CD4-positive, alpha-beta memory T cell (primary cell): ENCODE measurements at regions not wholly inside any gene's neighbourhood (a gene's known extent, or its start where the extent isn't known, plus 50 kb on each side); places are given as distances from the start of the nearest gene placed in this dataset.

Source experiments
- CTCF ChIA-PET: fragments of 350-600 bp; sonication (Branson Sonifier 250); formaldehyde crosslinking; loops from one replicate; lab custom pipeline; 2021; ENCODE audit warnings: inconsistent platforms; ENCODE audit not compliant: partially characterized antibody; lab: Charles Lee
- POLR2A ChIA-PET: fragments of 350-600 bp; sonication (Branson Sonifier 250); formaldehyde crosslinking; loops from one replicate; lab custom pipeline; 2021; ENCODE audit not compliant: partially characterized antibody; lab: Charles Lee
- DNase-seq, 5 donors: peaks; one replicate each; pipeline versions ENCODE4 v3.0.0 to v3.0.0-alpha.2; 2020 to 2022; ENCODE audit warnings: mixed read lengths in 1 of 5
- H3K27ac ChIP-seq: one replicate; pipeline ENCODE4 v1.7.0; 2013; ENCODE audit warnings: low read depth, low read length
- H3K27me3 ChIP-seq: 2 replicates; pipeline ENCODE4 v1.7.0; 2013; ENCODE audit warnings: mild to moderate bottlenecking, low read length, moderate library complexity; ENCODE audit not compliant: insufficient read depth
- H3K36me3 ChIP-seq: 2 replicates; pipeline ENCODE4 v1.7.0; 2013; ENCODE audit warnings: mild to moderate bottlenecking, low read length, moderate library complexity; ENCODE audit not compliant: insufficient read depth
- H3K4me1 ChIP-seq: 2 replicates; pipeline ENCODE4 v1.7.0; 2013; ENCODE audit warnings: mild to moderate bottlenecking, low read length, moderate library complexity; ENCODE audit not compliant: insufficient read depth
- H3K4me3 ChIP-seq, 2 donors: one replicate each; pipeline ENCODE4 v1.7.0; 2013; ENCODE audit warnings: low read length in 2 of 2, mild to moderate bottlenecking in 1 of 2
- H3K9me3 ChIP-seq, 2 donors: one replicate each; pipeline ENCODE4 v1.7.0; 2013; ENCODE audit warnings: low read length in 2 of 2, control low read depth in 1 of 2; ENCODE audit not compliant: control insufficient read depth in 1 of 2
- H3K27ac Mint-ChIP-seq, 7 donors: one replicate each; pipeline ENCODE4 v1.8.0; 2020 to 2021; ENCODE audit warnings: mixed read lengths in 7 of 7, mild to moderate bottlenecking in 6 of 7, inconsistent platforms in 3 of 7, moderate library complexity in 3 of 7
- H3K27me3 Mint-ChIP-seq, 2 donors: one replicate each; pipeline ENCODE4 v1.8.0; 2020 to 2021; ENCODE audit warnings: mixed read lengths in 2 of 2
- H3K36me3 Mint-ChIP-seq, 2 donors: one replicate each; pipeline ENCODE4 v1.8.0; 2020 to 2021; ENCODE audit warnings: mixed read lengths in 2 of 2, inconsistent platforms in 1 of 2, mild to moderate bottlenecking in 1 of 2
- H3K4me1 Mint-ChIP-seq, 4 donors: one replicate each; pipeline ENCODE4 v1.8.0; 2020 to 2021; ENCODE audit warnings: mixed read lengths in 4 of 4, mild to moderate bottlenecking in 1 of 4
- H3K4me3 Mint-ChIP-seq, 8 donors: one replicate each; pipeline ENCODE4 v1.8.0; 2020 to 2021; ENCODE audit warnings: mixed read lengths in 8 of 8, mild to moderate bottlenecking in 7 of 8, moderate library complexity in 6 of 8, inconsistent platforms in 3 of 8
- H3K9me3 Mint-ChIP-seq, 8 donors: one replicate each; pipeline ENCODE4 v1.8.0; 2020 to 2021; ENCODE audit warnings: mixed read lengths in 8 of 8, mild to moderate bottlenecking in 5 of 8, inconsistent platforms in 3 of 8, moderate library complexity in 1 of 8
- intact Hi-C: fragments of 100-400 bp; cut with micrococcal nuclease; formaldehyde crosslinking; loops from one replicate; pipeline ENCODE4 v1.15.1; 2023

DNA sequence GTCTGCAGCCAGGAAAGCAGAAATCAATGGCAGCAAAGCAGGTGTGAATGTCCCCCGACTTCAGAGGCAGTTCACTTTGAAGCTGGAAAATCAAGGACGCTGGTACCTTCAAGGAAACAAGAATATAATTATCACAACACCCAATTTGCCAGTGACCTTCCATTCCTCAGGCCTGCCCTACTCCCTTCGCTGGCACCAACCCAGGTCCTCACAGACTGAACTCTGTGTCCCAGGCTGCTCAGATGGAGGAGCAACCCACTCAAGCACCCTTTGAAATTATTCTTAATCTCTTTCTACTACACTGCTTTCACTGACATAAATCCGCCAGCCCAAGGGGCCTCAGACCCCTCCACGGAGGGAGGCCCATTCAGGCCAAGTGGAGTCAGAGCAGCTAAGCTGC is 64.7 kb upstream of the WT1 start:
- intact Hi-C loops, result no loop called here
- peaks cover 4 to 5% of the 10 kb centered on the region in 2 donors for H3K27me3 Mint-ChIP-seq
- H3K27me3 ChIP-seq, result no peaks in the 10 kb centered on the region
- H3K36me3 Mint-ChIP-seq, result no peaks in the 10 kb centered on the region
- no peak overlapping the region for H3K27ac ChIP-seq
- no peaks in the 10 kb centered on the region for H3K4me1 ChIP-seq
- CTCF ChIA-PET, result interaction anchor here (0.8 kb wide), 1 partner anchor 11 kb away, joined by 3 read pairs; no protein-coding TSS in a partner anchor
- no peak for DNase-seq
- POLR2A ChIA-PET, result no interaction called here
- H3K9me3 Mint-ChIP-seq, result no peaks in the 10 kb centered on the region
- H3K4me3 Mint-ChIP-seq, result no peak overlapping the region
- no peak overlapping the region for H3K27ac Mint-ChIP-seq
- H3K4me1 Mint-ChIP-seq, result no peaks in the 10 kb centered on the region
- no peak overlapping the region for H3K4me3 ChIP-seq
- no peaks in the 10 kb centered on the region for H3K9me3 ChIP-seq
- H3K36me3 ChIP-seq, result no peaks in the 10 kb centered on the region

DNA sequence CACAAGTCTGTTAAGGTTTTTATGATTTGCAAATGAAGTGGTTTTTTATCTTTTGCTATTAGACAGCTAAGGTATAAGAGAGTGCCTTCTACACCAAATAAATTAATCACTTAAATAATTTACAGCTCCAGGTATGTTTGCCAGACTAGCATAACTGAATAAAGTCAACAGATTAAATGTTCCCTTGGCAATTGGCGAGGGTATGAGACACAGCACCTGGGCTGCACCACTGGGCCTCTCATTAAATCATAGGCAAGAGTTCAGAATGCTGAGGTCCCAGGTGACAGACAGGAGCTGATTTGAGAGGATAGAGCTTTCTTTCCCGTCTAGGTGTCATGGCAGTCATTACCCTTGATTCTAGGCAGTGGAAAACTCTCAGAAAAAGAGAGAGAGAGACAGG is 62.6 kb upstream of the WT1 start:
- H3K27ac ChIP-seq, result no peak overlapping the region
- Mint-ChIP-seq H3K4me1 (no peaks in the 10 kb centered on the region), H3K4me3 (no peak overlapping the region), H3K9me3 (no peaks in the 10 kb centered on the region), H3K36me3 (no peaks in the 10 kb centered on the region), H3K27ac (no peak overlapping the region), H3K27me3 (peaks cover 5 to 9% of the 10 kb centered on the region in 2 donors)
- H3K4me1 ChIP-seq, result no peaks in the 10 kb centered on the region
- no peak overlapping the region for H3K4me3 ChIP-seq
- DNase-seq, result no peak
- intact Hi-C loops, result no loop called here
- no peaks in the 10 kb centered on the region for H3K36me3 ChIP-seq
- ChIA-PET POLR2A (no interaction called here), CTCF (no interaction called here)
- H3K27me3 ChIP-seq, result no peaks in the 10 kb centered on the region
- H3K9me3 ChIP-seq, result no peaks in the 10 kb centered on the region

GRCh38 chr11:32494629-32495028 is 59.3 kb upstream of the WT1 start:
- POLR2A ChIA-PET, result no interaction called here
- Histone ChIP-seq H3K36me3 (no peaks in the 10 kb centered on the region), H3K27me3 (no peaks in the 10 kb centered on the region), H3K27ac (no peak overlapping the region), H3K4me3 (no peak overlapping the region), H3K9me3 (no peaks in the 10 kb centered on the region), H3K4me1 (no peaks in the 10 kb centered on the region)
- Mint-ChIP-seq H3K27ac (no peak overlapping the region), H3K36me3 (no peaks in the 10 kb centered on the region), H3K4me1 (no peaks in the 10 kb centered on the region), H3K9me3 (no peaks in the 10 kb centered on the region), H3K27me3 (peaks cover 7 to 15% of the 10 kb centered on the region in 2 donors), H3K4me3 (no peak overlapping the region)
- CTCF ChIA-PET, result no interaction called here
- intact Hi-C loops, result no loop called here
- DNase-seq, result no peak

DNA sequence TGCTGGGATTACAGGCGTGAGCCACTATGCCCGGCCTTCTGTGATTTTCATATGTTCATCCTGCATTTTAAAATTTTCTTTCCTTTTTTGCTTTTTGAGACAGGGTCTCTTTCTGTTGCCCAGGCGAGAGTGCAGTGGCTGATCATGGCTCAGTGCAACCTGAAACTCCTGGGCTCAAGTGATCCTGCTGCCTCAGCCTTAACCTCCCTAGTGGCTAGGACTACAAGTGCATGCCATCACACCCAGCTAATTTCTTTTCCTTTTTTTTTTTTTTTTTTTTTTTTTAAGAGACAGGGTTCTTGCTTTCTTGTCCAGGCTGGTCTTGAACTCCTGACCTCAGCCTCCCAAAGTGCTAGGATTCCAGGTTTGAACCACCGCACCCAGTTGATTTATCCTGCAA is 54.1 kb upstream of the WT1 start:
- intact Hi-C loops, result no loop called here
- ChIA-PET CTCF (no interaction called here), POLR2A (no interaction called here)
- Mint-ChIP-seq H3K4me3 (no peak overlapping the region), H3K9me3 (no peaks in the 10 kb centered on the region), H3K27ac (no peak overlapping the region), H3K27me3 (peaks cover 2 to 9% of the 10 kb centered on the region in 2 donors), H3K4me1 (no peaks in the 10 kb centered on the region), H3K36me3 (no peaks in the 10 kb centered on the region)
- no peak for DNase-seq
- H3K36me3 ChIP-seq, result no peaks in the 10 kb centered on the region
- no peaks in the 10 kb centered on the region for H3K9me3 ChIP-seq
- no peak overlapping the region for H3K27ac ChIP-seq
- H3K27me3 ChIP-seq, result no peaks in the 10 kb centered on the region
- H3K4me1 ChIP-seq, result no peaks in the 10 kb centered on the region
- H3K4me3 ChIP-seq, result no peak overlapping the region

GRCh38 chr11:32487270-32487669 is 51.9 kb upstream of the WT1 start:
- ChIA-PET CTCF (no interaction called here), POLR2A (no interaction called here)
- peaks cover 2 to 5% of the 10 kb centered on the region in 2 donors for H3K27me3 Mint-ChIP-seq
- H3K4me3 Mint-ChIP-seq, result no peak overlapping the region
- no peaks in the 10 kb centered on the region for H3K36me3 Mint-ChIP-seq
- no peak overlapping the region for H3K27ac ChIP-seq
- intact Hi-C loops, result no loop called here
- no peaks in the 10 kb centered on the region for H3K4me1 Mint-ChIP-seq
- H3K4me1 ChIP-seq, result no peaks in the 10 kb centered on the region
- no peak overlapping the region for H3K27ac Mint-ChIP-seq
- H3K4me3 ChIP-seq, result no peak overlapping the region
- H3K36me3 ChIP-seq, result no peaks in the 10 kb centered on the region
- H3K9me3 Mint-ChIP-seq, result no peaks in the 10 kb centered on the region
- H3K27me3 ChIP-seq, result no peaks in the 10 kb centered on the region
- DNase-seq, result no peak
- H3K9me3 ChIP-seq, result no peaks in the 10 kb centered on the region

GRCh38 chr11:32485733-32486132 is 50.4 kb upstream of the WT1 start:
- CTCF ChIA-PET, result no interaction called here
- H3K4me1 Mint-ChIP-seq, result no peaks in the 10 kb centered on the region
- intact Hi-C loops, result no loop called here
- H3K27ac Mint-ChIP-seq, result peak overlapping the region in 1 of 7 donors; percentile 12
- H3K9me3 Mint-ChIP-seq, result no peaks in the 10 kb centered on the region
- no peaks in the 10 kb centered on the region for H3K9me3 ChIP-seq
- no peak for DNase-seq
- H3K27me3 ChIP-seq, result no peaks in the 10 kb centered on the region
- H3K27me3 Mint-ChIP-seq, result peaks cover 0 to 5% of the 10 kb centered on the region in 2 donors
- no peaks in the 10 kb centered on the region for H3K36me3 Mint-ChIP-seq
- H3K4me3 Mint-ChIP-seq, result no peak overlapping the region
- POLR2A ChIA-PET, result no interaction called here
- no peak overlapping the region for H3K27ac ChIP-seq
- H3K4me1 ChIP-seq, result no peaks in the 10 kb centered on the region
- no peak overlapping the region for H3K4me3 ChIP-seq
- no peaks in the 10 kb centered on the region for H3K36me3 ChIP-seq
